ENCODE measurements at regions not wholly inside any gene's neighbourhood (a gene's known extent, or its start where the extent isn't known, plus 50 kb on each side); places are given as distances from the start of the nearest gene placed in this dataset.

GRCh38 chr4:136343340-136343739 lies 1189.0 kb downstream of the PCDH18 start:
- Mint-ChIP-seq H3K27me3 (no peaks in the 10 kb centered on the region), H3K36me3 (no peaks in the 10 kb centered on the region), H3K4me3 (no peak overlapping the region), H3K4me1 (no peaks in the 10 kb centered on the region), H3K27ac (no peak overlapping the region), H3K9me3 (peaks cover 3 to 37% (median 8%) of the 10 kb centered on the region in 7 donors)
- Histone ChIP-seq H3K36me3 (ENCODE audit: control insufficient read depth, insufficient read depth, low read length) (no peaks in the 10 kb centered on the region), H3K4me3 (ENCODE audit: low read depth, low read length) (no peak overlapping the region), H3K27ac (ENCODE audit: insufficient read depth, low read length, poor library complexity, severe bottlenecking) (no peak overlapping the region), H3K4me1 (ENCODE audit: control insufficient read depth, insufficient read depth, low read length, poor library complexity, severe bottlenecking) (no peaks in the 10 kb centered on the region), H3K9me3 (ENCODE audit: control insufficient read depth in 2 of 2, low read length in 2 of 2) (peaks cover 0 to 4% of the 10 kb centered on the region in 2 experiments), H3K27me3 (ENCODE audit: control insufficient read depth, insufficient read depth, low read length) (no peaks in the 10 kb centered on the region)
- DNase-seq (no peak), ATAC-seq (ENCODE audit: low read depth in 2 of 2) (no peak)

GRCh38 chr4:136342666-136343065 lies 1189.6 kb downstream of the PCDH18 start:
- Histone ChIP-seq H3K27me3 (ENCODE audit: control insufficient read depth, insufficient read depth, low read length) (no peaks in the 10 kb centered on the region), H3K9me3 (ENCODE audit: control insufficient read depth in 2 of 2, low read length in 2 of 2) (peaks cover 0 to 9% of the 10 kb centered on the region in 2 experiments), H3K4me3 (ENCODE audit: low read depth, low read length) (no peak overlapping the region), H3K36me3 (ENCODE audit: control insufficient read depth, insufficient read depth, low read length) (no peaks in the 10 kb centered on the region), H3K4me1 (ENCODE audit: control insufficient read depth, insufficient read depth, low read length, poor library complexity, severe bottlenecking) (no peaks in the 10 kb centered on the region), H3K27ac (ENCODE audit: insufficient read depth, low read length, poor library complexity, severe bottlenecking) (no peak overlapping the region)
- Mint-ChIP-seq H3K36me3 (no peaks in the 10 kb centered on the region), H3K9me3 (peaks cover 3 to 42% (median 8%) of the 10 kb centered on the region in 7 donors), H3K4me3 (no peak overlapping the region), H3K4me1 (no peaks in the 10 kb centered on the region), H3K27me3 (no peaks in the 10 kb centered on the region), H3K27ac (no peak overlapping the region)
- DNase-seq: no peak
- no peak for ATAC-seq (ENCODE audit: low read depth in 2 of 2)

DNA sequence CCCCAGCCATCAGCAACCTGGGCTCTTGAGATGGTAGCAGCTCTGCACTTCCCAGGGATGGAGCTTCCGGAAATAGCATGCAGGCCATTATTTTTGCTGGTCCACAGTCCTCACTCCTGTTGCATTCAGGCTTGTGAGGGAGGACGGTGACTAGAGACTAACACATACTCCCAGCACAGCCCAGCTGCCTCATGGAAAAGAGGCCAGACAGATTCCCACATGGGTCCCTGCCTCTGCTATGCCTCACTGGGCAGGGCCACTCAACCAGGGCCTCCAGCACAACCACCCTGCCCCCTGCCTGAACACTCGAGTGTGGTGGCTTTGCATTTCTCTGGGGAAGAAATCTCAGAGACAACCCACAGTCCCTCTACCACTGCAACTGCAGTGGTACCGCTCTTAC lies 1195.1 kb downstream of the PCDH18 start:
- DNase-seq (no peak), ATAC-seq (ENCODE audit: low read depth in 2 of 2) (no peak)
- Mint-ChIP-seq H3K9me3 (peaks cover 2 to 41% (median 9%) of the 10 kb centered on the region in 7 donors), H3K27ac (no peak overlapping the region), H3K36me3 (no peaks in the 10 kb centered on the region), H3K4me1 (no peaks in the 10 kb centered on the region), H3K27me3 (no peaks in the 10 kb centered on the region), H3K4me3 (no peak overlapping the region)
- Histone ChIP-seq H3K36me3 (ENCODE audit: control insufficient read depth, insufficient read depth, low read length) (no peaks in the 10 kb centered on the region), H3K27ac (ENCODE audit: insufficient read depth, low read length, poor library complexity, severe bottlenecking) (no peak overlapping the region), H3K4me1 (ENCODE audit: control insufficient read depth, insufficient read depth, low read length, poor library complexity, severe bottlenecking) (no peaks in the 10 kb centered on the region), H3K27me3 (ENCODE audit: control insufficient read depth, insufficient read depth, low read length) (no peaks in the 10 kb centered on the region), H3K9me3 (ENCODE audit: control insufficient read depth in 2 of 2, low read length in 2 of 2) (peaks cover 0 to 19% of the 10 kb centered on the region in 2 experiments), H3K4me3 (ENCODE audit: low read depth, low read length) (no peak overlapping the region)

GRCh38 chr4:136336479-136336878 lies 1195.8 kb downstream of the PCDH18 start:
- DNase-seq: no peak

GRCh38 chr4:136329042-136329662 lies 1203.1 kb downstream of the PCDH18 start:
- Mint-ChIP-seq H3K4me1 (no peaks in the 10 kb centered on the region), H3K9me3 (peaks cover 2 to 19% (median 4%) of the 10 kb centered on the region in 7 donors), H3K36me3 (no peaks in the 10 kb centered on the region), H3K4me3 (no peak overlapping the region), H3K27ac (no peak overlapping the region), H3K27me3 (no peaks in the 10 kb centered on the region)
- no peaks in the 10 kb centered on the region for H3K9me3 ChIP-seq (ENCODE audit: control insufficient read depth in 2 of 2, low read length in 2 of 2)
- no peak for ATAC-seq (ENCODE audit: low read depth in 2 of 2)
- no peak for DNase-seq
- H3K27ac ChIP-seq (ENCODE audit: insufficient read depth, low read length, poor library complexity, severe bottlenecking): no peak overlapping the region
- no peaks in the 10 kb centered on the region for H3K4me1 ChIP-seq (ENCODE audit: control insufficient read depth, insufficient read depth, low read length, poor library complexity, severe bottlenecking)
- no peak overlapping the region for H3K4me3 ChIP-seq (ENCODE audit: low read depth, low read length)
- no peaks in the 10 kb centered on the region for H3K36me3 ChIP-seq (ENCODE audit: control insufficient read depth, insufficient read depth, low read length)
- H3K27me3 ChIP-seq (ENCODE audit: control insufficient read depth, insufficient read depth, low read length): no peaks in the 10 kb centered on the region

More at GRCh38 chr4:136336479-136336878, 1195.8 kb downstream of the PCDH18 start:
- no peak overlapping the region for H3K27ac Mint-ChIP-seq
- H3K27ac ChIP-seq (ENCODE audit: insufficient read depth, low read length, poor library complexity, severe bottlenecking): no peak overlapping the region
- H3K4me1 Mint-ChIP-seq: no peaks in the 10 kb centered on the region
- H3K4me1 ChIP-seq (ENCODE audit: control insufficient read depth, insufficient read depth, low read length, poor library complexity, severe bottlenecking): no peaks in the 10 kb centered on the region
- no peak for ATAC-seq (ENCODE audit: low read depth in 2 of 2)
- H3K36me3 ChIP-seq (ENCODE audit: control insufficient read depth, insufficient read depth, low read length): no peaks in the 10 kb centered on the region
- H3K27me3 ChIP-seq (ENCODE audit: control insufficient read depth, insufficient read depth, low read length): no peaks in the 10 kb centered on the region
- peaks cover 2 to 41% (median 9%) of the 10 kb centered on the region in 7 donors for H3K9me3 Mint-ChIP-seq
- H3K27me3 Mint-ChIP-seq: no peaks in the 10 kb centered on the region
- H3K9me3 ChIP-seq (ENCODE audit: control insufficient read depth in 2 of 2, low read length in 2 of 2): peaks cover 0 to 19% of the 10 kb centered on the region in 2 experiments
- H3K4me3 Mint-ChIP-seq: no peak overlapping the region
- H3K4me3 ChIP-seq (ENCODE audit: low read depth, low read length): no peak overlapping the region
- no peaks in the 10 kb centered on the region for H3K36me3 Mint-ChIP-seq

DNA sequence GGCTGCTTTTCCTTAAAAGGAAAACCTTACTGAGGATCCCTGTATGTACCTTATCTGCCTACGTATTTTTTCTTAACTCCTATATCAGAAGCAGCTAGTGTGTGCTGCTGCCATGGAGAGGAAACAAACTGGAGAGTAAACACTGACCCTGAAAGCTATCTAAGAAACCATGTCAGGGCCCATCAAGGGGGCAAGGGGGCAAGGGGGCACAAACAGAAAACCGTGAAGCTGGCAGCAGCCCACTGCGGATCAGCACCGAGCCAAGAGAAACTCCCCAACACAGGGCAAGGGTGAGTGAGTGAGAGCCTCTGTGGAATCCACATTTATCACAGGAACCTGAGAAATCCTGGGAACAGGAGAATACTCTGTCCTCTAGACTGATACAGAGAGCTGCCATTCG lies 1204.2 kb downstream of the PCDH18 start:
- H3K27ac Mint-ChIP-seq: no peak overlapping the region
- Histone ChIP-seq H3K36me3 (ENCODE audit: control insufficient read depth, insufficient read depth, low read length) (no peaks in the 10 kb centered on the region), H3K9me3 (ENCODE audit: control insufficient read depth in 2 of 2, low read length in 2 of 2) (no peaks in the 10 kb centered on the region), H3K4me3 (ENCODE audit: low read depth, low read length) (no peak overlapping the region), H3K4me1 (ENCODE audit: control insufficient read depth, insufficient read depth, low read length, poor library complexity, severe bottlenecking) (no peaks in the 10 kb centered on the region), H3K27ac (ENCODE audit: insufficient read depth, low read length, poor library complexity, severe bottlenecking) (no peak overlapping the region), H3K27me3 (ENCODE audit: control insufficient read depth, insufficient read depth, low read length) (no peaks in the 10 kb centered on the region)
- ATAC-seq (ENCODE audit: low read depth in 2 of 2): no peak
- H3K4me3 Mint-ChIP-seq: no peak overlapping the region
- no peaks in the 10 kb centered on the region for H3K27me3 Mint-ChIP-seq
- H3K36me3 Mint-ChIP-seq: no peaks in the 10 kb centered on the region
- DNase-seq: no peak
- peaks cover 2 to 19% (median 4%) of the 10 kb centered on the region in 7 donors for H3K9me3 Mint-ChIP-seq
- H3K4me1 Mint-ChIP-seq: no peaks in the 10 kb centered on the region

- Mint-ChIP-seq H3K9me3 (peaks cover 2 to 9% (median 4%) of the 10 kb centered on the region in 7 donors), H3K36me3 (no peaks in the 10 kb centered on the region), H3K4me1 (no peaks in the 10 kb centered on the region), H3K27ac (no peak overlapping the region), H3K27me3 (no peaks in the 10 kb centered on the region), H3K4me3 (no peak overlapping the region)
- ATAC-seq (ENCODE audit: low read depth in 2 of 2) (no peak), DNase-seq (no peak)
- Histone ChIP-seq H3K4me1 (ENCODE audit: control insufficient read depth, insufficient read depth, low read length, poor library complexity, severe bottlenecking) (no peaks in the 10 kb centered on the region), H3K4me3 (ENCODE audit: low read depth, low read length) (no peak overlapping the region), H3K27ac (ENCODE audit: insufficient read depth, low read length, poor library complexity, severe bottlenecking) (no peak overlapping the region), H3K27me3 (ENCODE audit: control insufficient read depth, insufficient read depth, low read length) (no peaks in the 10 kb centered on the region), H3K9me3 (ENCODE audit: control insufficient read depth in 2 of 2, low read length in 2 of 2) (peaks cover 0 to 2% of the 10 kb centered on the region in 2 experiments), H3K36me3 (ENCODE audit: control insufficient read depth, insufficient read depth, low read length) (no peaks in the 10 kb centered on the region)
Observed at GRCh38 chr4:136320465-136320813, 1211.9 kb downstream of the PCDH18 start.

GRCh38 chr4:136319789-136320464 lies 1212.4 kb downstream of the PCDH18 start:
- H3K27ac ChIP-seq (ENCODE audit: insufficient read depth, low read length, poor library complexity, severe bottlenecking): no peak overlapping the region
- no peaks in the 10 kb centered on the region for H3K36me3 Mint-ChIP-seq
- H3K4me3 Mint-ChIP-seq: no peak overlapping the region
- no peaks in the 10 kb centered on the region for H3K27me3 ChIP-seq (ENCODE audit: control insufficient read depth, insufficient read depth, low read length)
- H3K4me1 Mint-ChIP-seq: no peaks in the 10 kb centered on the region
- H3K9me3 ChIP-seq (ENCODE audit: control insufficient read depth in 2 of 2, low read length in 2 of 2): peaks cover 0 to 2% of the 10 kb centered on the region in 2 experiments
- H3K9me3 Mint-ChIP-seq: peaks cover 2 to 9% (median 4%) of the 10 kb centered on the region in 7 donors
- no peaks in the 10 kb centered on the region for H3K4me1 ChIP-seq (ENCODE audit: control insufficient read depth, insufficient read depth, low read length, poor library complexity, severe bottlenecking)
- DNase-seq: no peak
- no peaks in the 10 kb centered on the region for H3K36me3 ChIP-seq (ENCODE audit: control insufficient read depth, insufficient read depth, low read length)
- ATAC-seq (ENCODE audit: low read depth in 2 of 2): no peak
- H3K27me3 Mint-ChIP-seq: no peaks in the 10 kb centered on the region
- no peak overlapping the region for H3K27ac Mint-ChIP-seq
- no peak overlapping the region for H3K4me3 ChIP-seq (ENCODE audit: low read depth, low read length)

Measured in CD4-positive, CD25-positive, alpha-beta regulatory T cell (primary cell).